DOHH2 (cell line): ENCODE measurements at regions not wholly inside any gene's neighbourhood (a gene's known extent, or its start where the extent isn't known, plus 50 kb on each side); places are given as distances from the start of the nearest gene placed in this dataset.
"Not testable (repeated sequence)": the region's sequence is repeated elsewhere in the genome, so short reads cannot be mapped to it uniquely, and the experiment has no call there.

Source experiments
- H3F3A ChIP-seq: fragments of 200-600 bp; sonication (generic), shearing (Covaris generic); 2 replicates; pipeline ENCODE4 v1.6.0; 2016; ENCODE audit warnings: antibody characterized with exemption, mild to moderate bottlenecking; ENCODE audit not compliant: control insufficient read depth, insufficient read depth
- H3K27ac ChIP-seq: fragments of 200-600 bp; sonication (generic); 2 replicates; pipeline ENCODE4 v1.5.1; 2014; ENCODE audit warnings: low read depth, mild to moderate bottlenecking, low read length, moderate library complexity
- H3K27me3 ChIP-seq: fragments of 200-600 bp; sonication (generic); 2 replicates; pipeline ENCODE4 v1.6.1; 2014; ENCODE audit warnings: mild to moderate bottlenecking, low read length, mixed read lengths; ENCODE audit not compliant: control insufficient read depth
- H3K36me3 ChIP-seq: fragments of 200-600 bp; sonication (generic); 2 replicates; pipeline ENCODE4 v1.6.1; 2014; ENCODE audit warnings: mild to moderate bottlenecking, low read length, moderate library complexity, mixed read lengths; ENCODE audit not compliant: control insufficient read depth
- H3K4me1 ChIP-seq: fragments of 200-600 bp; sonication (generic); 2 replicates; pipeline ENCODE4 v1.6.1; 2014; ENCODE audit warnings: mild to moderate bottlenecking, low read length, mixed read lengths; ENCODE audit not compliant: control insufficient read depth
- H3K4me2 ChIP-seq: fragments of 200-600 bp; sonication (generic); 2 replicates; pipeline ENCODE4 v1.6.0; 2014; ENCODE audit warnings: mild to moderate bottlenecking, low read length, moderate library complexity
- H3K4me3 ChIP-seq: fragments of 200-600 bp; sonication (generic); 2 replicates; pipeline ENCODE4 v1.5.1; 2014; ENCODE audit warnings: mild to moderate bottlenecking, low read length, mixed read lengths
- H3K79me2 ChIP-seq: fragments of 200-600 bp; sonication (generic); 2 replicates; pipeline ENCODE4 v1.6.1; 2014; ENCODE audit warnings: mild to moderate bottlenecking, low read length, mixed read lengths; ENCODE audit not compliant: control insufficient read depth
- H3K9me2 ChIP-seq: fragments of 200-600 bp; sonication (generic); replicated peaks from 2 replicates; pipeline ENCODE4 v1.6.1; 2014; ENCODE audit warnings: mild to moderate bottlenecking, low read length, mixed read lengths; ENCODE audit not compliant: control insufficient read depth
- H3K9me3 ChIP-seq: fragments of 200-600 bp; sonication (generic); 2 replicates; pipeline ENCODE4 v1.6.1; 2014; ENCODE audit warnings: antibody characterized with exemption, low read length, mixed read lengths; ENCODE audit not compliant: control insufficient read depth, insufficient read depth
- H4K20me1 ChIP-seq: fragments of 200-600 bp; sonication (generic); 2 replicates; pipeline ENCODE4 v1.6.0; 2014; ENCODE audit warnings: low read depth, mild to moderate bottlenecking, antibody characterized with exemption, low read length, moderate library complexity; ENCODE audit not compliant: control insufficient read depth, insufficient read depth
- CTCF ChIP-seq: fragments of 200-600 bp; sonication (generic); IDR thresholded peaks from one replicate; pipeline ENCODE4 v1.5.1; 2014; ENCODE audit warnings: antibody characterized with exemption, mild to moderate bottlenecking, low read depth, low read length; ENCODE audit not compliant: poor library complexity, severe bottlenecking
- EZH2phosphoT487 ChIP-seq: fragments of 200-600 bp; sonication (generic); IDR thresholded peaks from 2 replicates; pipeline ENCODE4 v1.6.1; 2017; ENCODE audit warnings: borderline replicate concordance, mild to moderate bottlenecking, antibody characterized with exemption, low read length, moderate library complexity, mixed read lengths

- no peak overlapping the region for H3K4me3 ChIP-seq
- TF ChIP-seq CTCF (no peak), EZH2phosphoT487 (no peak)
- no peak overlapping the region for H3K4me2 ChIP-seq
- no peaks in the 10 kb centered on the region for H3F3A ChIP-seq
- no peaks in the 10 kb centered on the region for H3K36me3 ChIP-seq
- H3K9me2 ChIP-seq = no peaks in the 10 kb centered on the region
- H3K4me1 ChIP-seq = no peaks in the 10 kb centered on the region
- H3K27me3 ChIP-seq = no peaks in the 10 kb centered on the region
- H4K20me1 ChIP-seq = no peaks in the 10 kb centered on the region
- no peaks in the 10 kb centered on the region for H3K79me2 ChIP-seq
- H3K9me3 ChIP-seq = no peaks in the 10 kb centered on the region
- no peak overlapping the region for H3K27ac ChIP-seq
Observed at GRCh38 chr12:5333096-5333495, 98.8 kb upstream of the NTF3 start.

- H4K20me1 ChIP-seq = no peaks in the 10 kb centered on the region
- H3K9me3 ChIP-seq = no peaks in the 10 kb centered on the region
- no peaks in the 10 kb centered on the region for H3K36me3 ChIP-seq
- TF ChIP-seq EZH2phosphoT487 (no peak), CTCF (no peak)
- H3K4me2 ChIP-seq = no peak overlapping the region
- H3K4me1 ChIP-seq = no peaks in the 10 kb centered on the region
- H3K4me3 ChIP-seq = no peak overlapping the region
- H3F3A ChIP-seq = no peaks in the 10 kb centered on the region
- H3K27ac ChIP-seq = no peak overlapping the region
- H3K79me2 ChIP-seq = no peaks in the 10 kb centered on the region
- no peaks in the 10 kb centered on the region for H3K9me2 ChIP-seq
- H3K27me3 ChIP-seq = no peaks in the 10 kb centered on the region
Observed at GRCh38 chr12:5335069-5335468, 96.8 kb upstream of the NTF3 start.

- H3K9me3 ChIP-seq, H3K79me2 ChIP-seq, H3F3A ChIP-seq, H3K4me1 ChIP-seq, H4K20me1 ChIP-seq, H3K9me2 ChIP-seq, H3K4me2 ChIP-seq, H3K36me3 ChIP-seq, H3K27me3 ChIP-seq, H3K27ac ChIP-seq, H3K4me3 ChIP-seq: not testable (repeated sequence)
Observed at GRCh38 chr12:5341086-5341485, 90.8 kb upstream of the NTF3 start.

GRCh38 chr12:5343711-5344110 lies 88.2 kb upstream of the NTF3 start:
- TF ChIP-seq CTCF (no peak), EZH2phosphoT487 (no peak)
- H3K79me2 ChIP-seq = no peaks in the 10 kb centered on the region
- H3K9me2 ChIP-seq = no peaks in the 10 kb centered on the region
- H3K9me3 ChIP-seq = no peaks in the 10 kb centered on the region
- H3K4me1 ChIP-seq = no peaks in the 10 kb centered on the region
- no peak overlapping the region for H3K4me2 ChIP-seq
- H3K4me3 ChIP-seq = no peak overlapping the region
- no peaks in the 10 kb centered on the region for H4K20me1 ChIP-seq
- no peaks in the 10 kb centered on the region for H3K36me3 ChIP-seq
- no peak overlapping the region for H3K27ac ChIP-seq
- H3K27me3 ChIP-seq = 0 out of 2 replicates have a peak, but pooled peaks cover 2% of the 10 kb centered on the region
- H3F3A ChIP-seq = no peaks in the 10 kb centered on the region
